Neuron (in vitro differentiated cells): ENCODE measurements at regions not wholly inside any gene's neighbourhood (a gene's known extent, or its start where the extent isn't known, plus 50 kb on each side); places are given as distances from the start of the nearest gene placed in this dataset.

Experiments used
- H2AFZ ChIP-seq: one replicate; pipeline ENCODE4 v1.6.1; 2013; ENCODE audit warnings: low read depth, mild to moderate bottlenecking, inconsistent platforms, low read length, moderate library complexity
- H3K27me3 ChIP-seq: one replicate; pipeline ENCODE4 v1.6.1; 2013; ENCODE audit warnings: low read length; ENCODE audit not compliant: insufficient read depth
- H3K36me3 ChIP-seq: one replicate; pipeline ENCODE4 v1.6.1; 2013; ENCODE audit warnings: low read length; ENCODE audit not compliant: insufficient read depth
- H3K4me1 ChIP-seq: one replicate; pipeline ENCODE4 v1.6.1; 2013; ENCODE audit warnings: low read length; ENCODE audit not compliant: insufficient read depth
- H3K4me3 ChIP-seq: 2 replicates; pipeline ENCODE4 v1.5.1; 2013; ENCODE audit warnings: mild to moderate bottlenecking, low read length, moderate library complexity
- H3K9me3 ChIP-seq: one replicate; pipeline ENCODE4 v1.6.1; 2013; ENCODE audit warnings: low read length

DNA sequence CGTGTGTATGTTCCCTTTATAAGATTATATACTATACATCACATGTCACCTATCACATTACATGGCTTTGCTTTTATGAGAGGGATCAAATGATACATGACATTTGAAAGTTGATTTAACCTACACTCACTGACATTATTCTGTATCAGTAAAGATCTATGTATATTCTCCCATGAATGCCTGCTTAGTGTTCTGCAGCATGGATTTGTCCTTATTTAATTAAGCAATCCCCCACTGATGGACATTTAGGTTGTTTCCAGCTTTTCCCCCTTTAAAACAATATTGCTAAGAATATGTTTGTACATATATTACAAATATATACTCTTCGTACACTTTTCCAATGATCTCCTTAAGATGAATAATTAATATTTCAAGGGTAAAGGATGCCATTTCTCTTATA lies 297.4 kb downstream of the TFAP2C start:
- Histone ChIP-seq H3K27me3 (peaks cover 62% of the 10 kb centered on the region), H2AFZ (no peak overlapping the region), H3K9me3 (no peaks in the 10 kb centered on the region), H3K36me3 (no peaks in the 10 kb centered on the region), H3K4me3 (no peak overlapping the region), H3K4me1 (peaks cover 19% of the 10 kb centered on the region)

DNA sequence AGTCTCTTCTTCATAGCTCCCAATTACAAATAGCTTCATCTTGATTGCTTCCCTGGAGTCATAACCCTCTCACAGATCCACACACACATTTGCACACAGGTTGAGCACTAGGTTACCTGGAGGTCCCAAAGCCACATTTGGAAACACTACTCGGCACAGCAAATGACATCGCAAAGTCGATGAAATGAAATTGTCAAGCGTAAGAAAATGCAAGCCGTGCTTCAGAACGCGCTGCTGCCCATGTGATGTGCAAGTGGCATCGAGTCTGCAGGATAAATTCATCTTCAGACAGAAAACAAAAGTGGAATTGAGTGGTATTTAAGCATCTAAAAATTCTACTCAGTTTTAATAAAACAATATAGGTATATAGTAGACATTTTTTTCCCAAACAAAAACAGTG lies 298.0 kb downstream of the TFAP2C start:
- H3K4me3 ChIP-seq: no peak overlapping the region
- no peaks in the 10 kb centered on the region for H3K36me3 ChIP-seq
- H3K9me3 ChIP-seq: no peaks in the 10 kb centered on the region
- no peak overlapping the region for H2AFZ ChIP-seq
- H3K27me3 ChIP-seq: peaks cover 56% of the 10 kb centered on the region
- H3K4me1 ChIP-seq: peaks cover 19% of the 10 kb centered on the region

DNA sequence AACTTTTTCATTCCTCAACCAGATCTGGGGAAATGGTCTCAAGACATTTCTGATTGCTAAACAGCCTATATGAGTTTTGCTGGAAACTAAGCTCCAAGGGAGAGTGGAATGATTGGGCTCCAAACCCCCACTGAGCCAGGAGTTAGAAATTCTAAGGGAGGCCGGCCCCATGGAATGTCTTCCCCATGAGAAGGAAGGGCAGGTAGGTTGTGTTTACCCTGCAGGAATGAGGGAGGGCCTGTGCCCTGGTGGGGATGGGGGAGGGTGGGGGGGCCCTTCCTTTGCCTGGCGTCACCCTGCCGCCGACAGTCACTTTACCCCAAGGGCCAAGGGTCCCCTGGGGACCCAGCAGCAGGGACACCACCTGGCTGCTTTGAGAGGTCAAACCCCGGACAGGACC lies 298.9 kb downstream of the TFAP2C start:
- H3K9me3 ChIP-seq: no peaks in the 10 kb centered on the region
- peaks cover 19% of the 10 kb centered on the region for H3K4me1 ChIP-seq
- no peak overlapping the region for H2AFZ ChIP-seq
- H3K4me3 ChIP-seq: no peak overlapping the region
- no peaks in the 10 kb centered on the region for H3K36me3 ChIP-seq
- peaks cover 51% of the 10 kb centered on the region for H3K27me3 ChIP-seq

DNA sequence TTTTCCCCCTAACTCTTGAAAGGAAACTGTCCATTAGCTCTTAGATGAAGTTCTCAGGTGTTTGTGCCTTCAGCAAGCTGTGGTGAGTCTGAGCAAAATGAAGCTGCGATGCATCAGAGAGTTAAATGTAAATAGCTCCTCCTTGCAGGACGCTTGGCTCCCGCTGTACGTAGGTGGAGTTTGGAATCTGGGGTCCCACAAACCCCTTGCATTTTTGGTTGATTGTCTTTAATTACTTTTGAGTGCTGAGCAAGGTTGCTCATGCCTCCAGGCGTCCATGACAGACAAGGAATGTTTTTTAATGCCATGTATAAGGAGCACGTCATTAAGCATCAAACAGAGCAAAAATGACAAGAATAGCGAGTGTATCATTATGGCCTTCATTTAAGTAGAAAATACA lies 300.5 kb downstream of the TFAP2C start:
- peaks cover 12% of the 10 kb centered on the region for H3K4me1 ChIP-seq
- H2AFZ ChIP-seq: no peak overlapping the region
- no peaks in the 10 kb centered on the region for H3K36me3 ChIP-seq
- H3K9me3 ChIP-seq: no peaks in the 10 kb centered on the region
- peaks cover 46% of the 10 kb centered on the region for H3K27me3 ChIP-seq
- H3K4me3 ChIP-seq: no peak overlapping the region

DNA sequence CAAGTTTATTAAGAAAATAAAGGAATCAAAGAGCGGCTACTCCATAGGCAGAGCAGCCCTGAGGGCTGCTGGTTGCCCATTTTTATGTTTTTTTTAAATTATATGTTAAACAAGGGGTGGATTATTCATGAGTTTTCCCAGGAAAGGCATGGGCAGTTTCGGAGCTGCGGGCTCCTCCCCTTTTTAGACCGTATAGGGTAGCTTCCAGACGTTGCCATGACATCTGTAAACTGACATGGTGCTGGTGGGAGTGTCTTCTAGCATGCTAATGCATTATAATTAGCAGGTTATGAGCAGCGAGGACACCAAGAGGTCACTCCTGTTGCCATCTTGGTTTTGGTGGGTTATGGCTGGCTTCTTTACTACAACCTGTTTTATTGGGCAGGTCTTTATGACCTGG lies 301.8 kb downstream of the TFAP2C start:
- no peaks in the 10 kb centered on the region for H3K9me3 ChIP-seq
- peaks cover 50% of the 10 kb centered on the region for H3K27me3 ChIP-seq
- no peak overlapping the region for H2AFZ ChIP-seq
- no peak overlapping the region for H3K4me3 ChIP-seq
- peaks cover 5% of the 10 kb centered on the region for H3K4me1 ChIP-seq
- H3K36me3 ChIP-seq: no peaks in the 10 kb centered on the region

DNA sequence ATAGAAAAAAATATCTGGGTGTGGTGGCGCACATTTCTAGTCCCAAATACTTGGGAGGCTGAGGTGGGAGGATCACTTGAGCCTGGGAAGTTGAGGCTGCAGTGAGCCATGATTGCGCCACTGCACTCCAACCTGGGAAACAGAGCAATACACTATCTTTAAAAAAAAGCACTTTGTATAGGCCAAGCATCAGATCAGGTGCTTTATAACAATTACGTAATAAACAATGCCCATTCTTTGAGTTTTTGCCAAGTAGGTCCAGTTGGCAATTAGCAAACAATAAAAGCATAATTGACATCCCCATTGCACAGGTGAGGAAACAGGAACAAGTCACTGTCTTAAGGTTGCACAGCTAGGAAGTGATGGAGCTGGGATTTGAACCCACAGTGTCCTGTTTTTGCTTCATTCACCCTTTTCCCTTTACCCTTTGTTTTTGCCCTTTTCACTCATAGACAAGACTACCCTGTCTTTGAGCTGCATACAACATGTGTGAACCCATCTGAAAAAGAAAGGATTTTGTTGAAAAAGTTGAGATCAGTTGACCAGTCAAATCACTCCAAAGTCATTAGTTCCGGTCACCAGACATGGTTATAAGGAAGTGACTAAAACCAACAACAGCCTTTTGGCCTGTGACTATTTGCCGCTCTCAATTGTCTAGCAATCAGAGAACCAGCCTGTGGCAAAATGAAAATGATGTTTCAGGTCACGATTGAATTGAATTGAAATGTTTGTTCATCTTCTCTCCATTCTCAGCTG lies 303.6 kb downstream of the TFAP2C start:
- H3K9me3 ChIP-seq: no peaks in the 10 kb centered on the region
- H3K36me3 ChIP-seq: no peaks in the 10 kb centered on the region
- no peaks in the 10 kb centered on the region for H3K4me1 ChIP-seq
- no peak overlapping the region for H3K4me3 ChIP-seq
- peaks cover 39% of the 10 kb centered on the region for H3K27me3 ChIP-seq
- H2AFZ ChIP-seq: no peak overlapping the region

DNA sequence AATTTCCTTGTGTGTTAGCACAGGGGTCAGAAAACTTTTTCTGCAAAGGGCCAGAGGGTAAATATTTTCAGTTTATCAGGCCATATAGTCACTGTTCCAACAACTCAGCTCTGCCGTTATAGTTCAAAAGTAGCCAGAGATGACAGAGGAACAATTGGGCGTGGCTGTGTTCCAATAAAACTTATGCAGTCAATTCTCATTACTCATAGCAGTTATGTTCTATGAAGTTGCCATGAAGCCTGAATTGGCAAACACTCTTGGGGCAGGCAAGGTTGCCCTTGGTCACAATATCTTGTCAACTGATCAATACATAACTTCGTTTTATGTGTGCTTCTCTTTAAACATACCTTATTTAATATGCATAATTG lies 304.2 kb downstream of the TFAP2C start:
- Histone ChIP-seq H3K9me3 (no peaks in the 10 kb centered on the region), H3K27me3 (peaks cover 35% of the 10 kb centered on the region), H3K36me3 (no peaks in the 10 kb centered on the region), H3K4me3 (no peak overlapping the region), H3K4me1 (no peaks in the 10 kb centered on the region), H2AFZ (no peak overlapping the region)

DNA sequence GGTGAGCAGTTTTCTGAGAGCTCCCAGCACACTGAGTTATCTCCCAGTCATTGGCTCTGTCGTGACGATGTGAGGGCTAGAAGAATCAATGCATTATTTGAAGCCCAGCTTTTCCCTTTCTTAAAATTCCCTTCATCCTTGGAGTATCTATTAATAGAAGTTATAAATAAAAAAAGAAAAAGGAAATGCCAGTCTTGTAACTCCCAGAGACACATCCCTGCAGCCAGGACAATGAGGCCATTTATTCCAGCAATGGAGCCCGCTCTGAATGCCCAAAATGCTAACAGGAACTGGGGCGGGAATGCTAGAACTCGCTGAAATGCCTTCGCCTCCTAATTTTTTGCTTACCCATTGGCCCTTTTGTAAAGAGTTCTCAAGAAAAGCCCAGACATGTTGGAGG lies 305.8 kb downstream of the TFAP2C start:
- Histone ChIP-seq H3K4me3 (no peak overlapping the region), H3K4me1 (no peaks in the 10 kb centered on the region), H2AFZ (no peak overlapping the region), H3K9me3 (no peaks in the 10 kb centered on the region), H3K27me3 (peaks cover 20% of the 10 kb centered on the region), H3K36me3 (no peaks in the 10 kb centered on the region)

DNA sequence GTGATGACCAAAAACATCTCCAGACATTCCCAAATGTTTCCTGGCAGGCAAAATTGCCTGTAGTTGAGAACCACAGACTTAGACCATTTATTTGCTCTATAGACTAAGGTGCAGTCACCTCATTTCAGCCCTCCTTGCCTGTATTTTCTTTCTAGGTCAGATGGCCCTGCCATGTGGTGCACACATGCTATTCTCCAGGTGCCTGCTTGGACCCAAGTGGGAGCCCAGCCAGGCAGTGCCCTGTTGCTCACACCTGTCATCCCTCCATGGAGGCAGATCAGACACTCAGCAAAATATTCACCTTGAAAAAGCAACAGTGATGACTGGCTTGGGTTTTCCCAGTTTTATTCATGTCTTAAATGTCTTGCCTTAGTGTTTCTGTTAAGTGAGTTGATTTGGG lies 311.4 kb downstream of the TFAP2C start:
- peaks cover 40% of the 10 kb centered on the region for H3K27me3 ChIP-seq
- no peaks in the 10 kb centered on the region for H3K9me3 ChIP-seq
- H2AFZ ChIP-seq: no peak overlapping the region
- no peaks in the 10 kb centered on the region for H3K36me3 ChIP-seq
- no peaks in the 10 kb centered on the region for H3K4me1 ChIP-seq
- no peak overlapping the region for H3K4me3 ChIP-seq

DNA sequence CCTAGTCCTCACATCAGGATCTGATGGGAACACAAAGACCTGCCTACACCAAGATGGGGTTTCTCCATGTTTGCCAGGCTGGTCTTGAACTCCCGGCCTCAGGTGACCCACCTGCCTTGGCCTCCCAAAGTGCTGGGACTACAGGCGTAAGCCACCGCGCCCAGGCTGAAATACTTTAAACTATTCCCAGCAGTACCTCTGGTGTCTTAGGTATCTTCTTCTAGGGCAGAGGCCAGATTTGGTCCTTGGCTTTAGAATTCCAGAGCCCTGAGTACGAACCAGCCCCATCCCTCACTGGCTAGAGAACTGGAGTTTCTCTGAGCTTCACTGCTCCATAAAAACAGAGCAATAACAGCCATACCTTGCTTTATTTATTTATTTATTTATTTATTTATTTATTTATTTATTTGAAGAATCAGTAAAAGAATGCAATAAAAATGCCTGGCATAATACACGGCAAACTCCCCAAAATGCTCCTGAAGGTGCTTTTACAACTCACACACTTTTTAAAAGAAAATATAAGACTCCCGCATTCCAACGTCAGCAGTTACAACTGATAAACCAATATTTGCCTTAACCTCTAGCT lies 312.1 kb downstream of the TFAP2C start:
- Histone ChIP-seq H3K27me3 (peaks cover 41% of the 10 kb centered on the region), H3K4me3 (no peak overlapping the region), H3K9me3 (no peaks in the 10 kb centered on the region), H3K36me3 (no peaks in the 10 kb centered on the region), H3K4me1 (no peaks in the 10 kb centered on the region), H2AFZ (no peak overlapping the region)

DNA sequence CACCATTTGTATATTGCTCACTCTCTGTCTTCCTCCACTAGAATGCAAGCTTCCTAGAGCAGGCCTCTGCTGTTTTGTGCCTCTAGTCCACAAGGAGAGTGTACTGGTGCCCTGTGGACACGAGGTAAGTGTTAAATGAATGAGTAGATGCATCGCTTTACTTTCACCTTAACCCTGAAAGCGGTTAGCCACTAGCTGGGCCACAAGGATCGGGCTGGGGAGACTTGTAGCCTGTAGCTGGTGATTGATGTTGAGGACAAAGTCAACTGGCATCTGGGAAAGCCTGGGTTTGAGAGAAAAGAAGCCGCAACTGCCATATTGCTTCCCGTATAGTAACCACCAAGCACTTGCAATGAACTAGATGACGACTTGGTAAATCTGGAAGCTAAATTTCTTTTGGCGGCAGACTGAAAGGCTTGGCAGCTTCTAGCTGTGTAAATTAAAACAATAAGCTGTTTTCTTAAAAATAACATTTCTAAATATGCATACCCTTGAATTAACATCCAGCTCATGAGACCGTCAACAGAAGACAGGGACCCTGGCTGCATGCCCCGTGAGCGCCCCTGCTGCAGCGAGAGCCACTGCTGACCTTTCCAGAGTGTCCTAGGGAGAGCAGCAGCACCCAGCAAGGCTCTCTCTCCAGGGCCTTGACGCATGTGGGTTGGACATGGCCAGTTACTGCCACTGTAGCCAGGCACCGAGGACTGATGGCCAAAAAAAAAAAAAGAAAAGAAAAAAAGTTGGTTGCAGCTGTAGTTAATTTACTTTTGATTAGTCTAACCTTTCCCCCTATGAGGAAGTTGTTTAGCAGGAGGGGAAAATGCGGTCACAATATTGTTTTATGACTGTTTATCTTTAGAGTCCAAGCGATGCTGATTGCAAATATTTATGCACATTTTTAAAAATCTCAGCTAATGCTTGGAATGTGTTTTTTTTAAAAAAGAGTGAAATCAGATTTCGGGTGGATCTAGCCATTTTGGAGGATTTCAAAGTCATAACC lies 315.1 kb downstream of the TFAP2C start:
- H3K4me1 ChIP-seq: no peaks in the 10 kb centered on the region
- no peaks in the 10 kb centered on the region for H3K9me3 ChIP-seq
- H3K4me3 ChIP-seq: no peak overlapping the region
- H3K27me3 ChIP-seq: peaks cover 52% of the 10 kb centered on the region
- no peaks in the 10 kb centered on the region for H3K36me3 ChIP-seq
- no peak overlapping the region for H2AFZ ChIP-seq

DNA sequence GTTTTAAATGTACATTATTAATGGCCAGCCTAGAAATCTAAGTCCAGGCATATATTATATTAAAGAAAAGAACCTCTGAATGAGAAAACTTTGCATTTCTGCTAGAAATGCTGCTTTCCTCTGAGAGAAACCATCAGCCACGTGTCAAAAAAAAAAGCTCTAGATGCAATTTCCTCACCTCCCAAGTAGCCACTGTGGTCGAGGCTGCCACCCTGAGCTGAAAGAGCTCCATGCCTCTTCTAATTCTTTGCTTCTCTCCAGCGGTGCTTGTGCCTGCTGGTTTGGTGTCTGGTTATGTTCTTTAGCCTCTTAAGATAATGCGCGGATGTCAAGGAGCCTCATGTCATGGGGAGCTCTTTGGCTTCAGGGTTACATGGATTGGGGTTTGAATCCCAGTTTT lies 316.0 kb downstream of the TFAP2C start:
- Histone ChIP-seq H3K9me3 (no peaks in the 10 kb centered on the region), H3K36me3 (no peaks in the 10 kb centered on the region)

DNA sequence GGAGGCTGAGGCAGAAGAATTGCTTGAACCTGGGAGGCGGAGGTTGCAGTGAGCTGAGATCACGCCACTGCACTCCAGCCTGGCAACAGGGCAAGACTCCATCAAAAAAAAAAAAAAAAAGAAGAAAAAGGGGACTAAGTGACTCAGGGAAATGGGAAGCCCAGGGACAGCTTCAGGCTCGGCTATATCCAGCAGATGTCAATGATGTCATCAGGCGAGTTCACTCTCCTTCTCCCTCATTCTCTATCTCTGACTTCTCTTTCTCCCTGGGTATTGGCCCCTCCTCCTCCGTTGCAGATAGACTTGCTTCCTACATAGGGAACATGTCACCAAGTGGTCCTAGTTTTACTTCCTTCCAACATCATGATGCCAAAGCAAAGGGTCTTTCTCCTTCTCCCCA lies 316.8 kb downstream of the TFAP2C start:
- Histone ChIP-seq H3K4me1 (no peaks in the 10 kb centered on the region), H2AFZ (no peak overlapping the region), H3K9me3 (no peaks in the 10 kb centered on the region), H3K4me3 (no peak overlapping the region), H3K27me3 (peaks cover 60% of the 10 kb centered on the region), H3K36me3 (no peaks in the 10 kb centered on the region)

More for the DNA sequence above, 316.0 kb downstream of the TFAP2C start:
- H3K27me3 ChIP-seq: peaks cover 60% of the 10 kb centered on the region
- H3K4me1 ChIP-seq: no peaks in the 10 kb centered on the region
- H3K4me3 ChIP-seq: no peak overlapping the region
- no peak overlapping the region for H2AFZ ChIP-seq
